K562 (cell line): ENCODE measurements at regions not wholly inside any gene's neighbourhood (a gene's known extent, or its start where the extent isn't known, plus 50 kb on each side); places are given as distances from the start of the nearest gene placed in this dataset.
A peak's percentile ranks its signal among the peaks of the same experiment; 100 is the strongest.

Experiments
- ATAC-seq: fragments of 200-7000 bp; cut with Tn5 transposase; 3 replicates; pipeline ENCODE4 v1.9.1; 2020; ENCODE audit warnings: moderate library complexity
- BruUV-seq: library from RNA; stranded (reverse); fragments of 400-500 nt; replicated peaks from 2 replicates; lab custom pipeline; 2021; lab: Mats Ljungman, UMichigan
- CTCF ChIA-PET: fragments of 300-600 bp; formaldehyde crosslinking; extraction: SDS; loops from one replicate; lab custom pipeline; 2021; ENCODE audit warnings: low intra/inter-chr PET ratio; lab: Yijun Ruan, JAX
- POLR2A ChIA-PET: fragments of 300-600, 350-650 bp; sonication (Branson Sonifier 250); formaldehyde crosslinking; extraction: SDS; loops from one replicate; lab custom pipeline; 2021; ENCODE audit warnings: antibody characterized with exemption, inconsistent platforms; lab: Yijun Ruan, JAX
- DNase-seq, 4 experiments: peaks; one replicate each; pipeline versions ENCODE4 v3.0.0 to v3.0.0-alpha.2; 2011 to 2018; ENCODE audit warnings: low spot score in 3 of 4, mixed read lengths in 3 of 4; ENCODE audit errors: extremely low read depth in 1 of 4
- FAIRE-seq: peaks from 2 replicates; lab custom pipeline; 2011; peaks lifted over from hg19 to GRCh38; lab: Jason Lieb, UNC
- H2AFZ ChIP-seq: 2 replicates; pipeline ENCODE4 v1.6.0; 2011; ENCODE audit warnings: low read depth, low read length, control low read depth, inconsistent platforms
- H3K27ac ChIP-seq: fragments of 200-600 bp; 3 replicates; pipeline ENCODE4 v1.8.0; 2011; ENCODE audit warnings: low read depth, mild to moderate bottlenecking, control low read depth, inconsistent platforms, low read length, moderate library complexity, mixed read lengths; ENCODE audit errors: extremely low read depth
- H3K27me3 ChIP-seq, 2 experiments: fragments of 300-600 bp in 1 of 2; 2 replicates in 1 of 2; 3 replicates in 1 of 2; pipeline versions ENCODE4 v1.6.0 to v1.8.0; 2011; ENCODE audit warnings: inconsistent platforms in 2 of 2, low read length in 2 of 2, mild to moderate bottlenecking in 1 of 2, mixed read lengths in 1 of 2, moderate library complexity in 1 of 2; ENCODE audit not compliant: control insufficient read depth in 2 of 2, insufficient read depth in 2 of 2
- H3K36me3 ChIP-seq: fragments of 300-600 bp; 3 replicates; pipeline ENCODE4 v1.8.0; 2011; ENCODE audit warnings: mild to moderate bottlenecking, low read length, inconsistent platforms; ENCODE audit not compliant: control insufficient read depth, insufficient read depth
- H3K4me1 ChIP-seq, 2 experiments: fragments of 200-600 bp in 1 of 2; replicated peaks in 1 of 2; 2 replicates in 1 of 2; 3 replicates in 1 of 2; pipeline versions ENCODE4 v1.5.1 to v1.8.0; 2011; ENCODE audit warnings: inconsistent platforms in 2 of 2, low read length in 2 of 2, mild to moderate bottlenecking in 1 of 2, mixed read lengths in 1 of 2, moderate library complexity in 1 of 2; ENCODE audit not compliant: control insufficient read depth in 2 of 2, insufficient read depth in 2 of 2
- H3K4me2 ChIP-seq: 2 replicates; pipeline ENCODE4 v1.6.1; 2011; ENCODE audit warnings: low read length, control low read depth, inconsistent platforms, mixed read lengths; ENCODE audit not compliant: insufficient read depth
- H3K4me3 ChIP-seq: fragments of 200-600 bp; sonication (generic), shearing (Covaris generic); 2 replicates; pipeline ENCODE4 v1.5.1; 2016; ENCODE audit warnings: control low read depth, inconsistent platforms
- H3K79me2 ChIP-seq: fragments of 200-600 bp; 3 replicates; pipeline ENCODE4 v1.8.0; 2011; ENCODE audit warnings: low read length, inconsistent platforms; ENCODE audit not compliant: control insufficient read depth, insufficient read depth
- H3K9ac ChIP-seq, 2 experiments: 2 replicates each; pipeline versions ENCODE4 v1.6.0 to v1.6.1; 2011; ENCODE audit warnings: low read depth in 2 of 2, low read length in 2 of 2, control low read depth in 1 of 2, inconsistent platforms in 1 of 2, mild to moderate bottlenecking in 1 of 2, mixed read lengths in 1 of 2; ENCODE audit not compliant: insufficient read depth in 1 of 2
- H3K9me1 ChIP-seq: one replicate; pipeline ENCODE4 v1.6.0; 2011; ENCODE audit warnings: inconsistent platforms, mild to moderate bottlenecking, low read length, moderate library complexity; ENCODE audit not compliant: control insufficient read depth, insufficient read depth
- H3K9me3 ChIP-seq: replicated peaks from 2 replicates; pipeline ENCODE4 v1.5.1; 2011; ENCODE audit warnings: low read depth, low read length, inconsistent platforms; ENCODE audit not compliant: control insufficient read depth, insufficient read depth
- H4K20me1 ChIP-seq: replicated peaks from 2 replicates; pipeline ENCODE4 v1.6.1; 2011; ENCODE audit warnings: low read length, inconsistent platforms, mixed read lengths; ENCODE audit not compliant: control insufficient read depth, insufficient read depth
- ATF3 ChIP-seq, 2 experiments: fragments of 450-650 bp in 1 of 2; sonication (generic) in 1 of 2; formaldehyde crosslinking in 1 of 2; IDR thresholded peaks in 1 of 2; conservative IDR thresholded peaks in 1 of 2; 2 replicates each; pipeline versions ENCODE4 v1.6.1 to v1.8.1; 2016 to 2023; ENCODE audit warnings: mild to moderate bottlenecking in 2 of 2, moderate library complexity in 2 of 2, inconsistent platforms in 1 of 2, missing genetic modification reagents in 1 of 2
- BRF2 ChIP-seq: IDR thresholded peaks from 3 replicates; pipeline ENCODE4 v1.6.1; 2011; ENCODE audit warnings: borderline replicate concordance, mild to moderate bottlenecking; ENCODE audit not compliant: insufficient read length, insufficient read depth
- PHB2 ChIP-seq: fragments of 450-650 bp; IDR thresholded peaks from 2 replicates; pipeline ENCODE4 v1.6.1; 2017; ENCODE audit warnings: low read depth
- RREB1 ChIP-seq: fragments of 250-450 bp; sonication (Bioruptor Pico); IDR thresholded peaks from 2 replicates; pipeline ENCODE4 v1.4.0; 2020
- SMARCC2 ChIP-seq: fragments of 450-650 bp; IDR thresholded peaks from 2 replicates; pipeline ENCODE4 v1.6.1; 2017; ENCODE audit warnings: antibody characterized with exemption, moderate library complexity, mild to moderate bottlenecking, low read depth
- ZNF354B ChIP-seq: fragments of 250-450 bp; sonication (Bioruptor Pico); IDR thresholded peaks from 2 replicates; pipeline ENCODE4 v1.4.0; 2020
- WGBS: fragments of 100-300 bp; shearing (Covaris generic); methylation state at CpG from one replicate; pipeline ENCODE4 v1.1.6; 2016; ENCODE audit warnings: low coverage, mixed read lengths; ENCODE audit not compliant: insufficient coverage; ENCODE audit errors: missing lambda C conversion rate; 5-methylcytosine and 5-hydroxymethylcytosine counted together
- in situ Hi-C: fragments of 300-500 bp; cut with MboI; formaldehyde crosslinking; loops from 4 replicates; pipeline ENCODE4 v1.15.0; 2018; ENCODE audit warnings: inconsistent platforms, mixed read lengths
- intact Hi-C: fragments of 100-400 bp; cut with micrococcal nuclease; formaldehyde crosslinking; loops from 2 replicates; pipeline ENCODE4 v1.14.2; 2022

- Histone ChIP-seq H3K27ac (peak overlapping the region; percentile 44; the same call in 1 of the 3 replicates), H3K9me1 (no peaks in the 10 kb centered on the region), H2AFZ (peak overlapping the region; percentile 66)
- POLR2A ChIA-PET: no interaction called here
- intact Hi-C loops: no loop called here
- TF ChIP-seq ATF3 (IDR thresholded peaks at IDR 0.05) (peak; percentile 45; the same call in 1 of the 2 replicates), ATF3 (CRISPR knock-in tag; conservative IDR thresholded peaks at IDR 0.05) (no peak), SMARCC2 (no peak), ZNF354B (CRISPR knock-in tag) (no peak)
- TF ChIP-seq, all 486 proteins: peak for 1
- no peak for DNase-seq
- no peak for FAIRE-seq
- in situ Hi-C loops: no loop called here
- Histone ChIP-seq H3K79me2 (no peaks in the 10 kb centered on the region), H3K4me3 (no peak overlapping the region), H3K4me1 (peaks cover 0 to 13% of the 10 kb centered on the region in 2 experiments; a peak in 3 of 5 replicates), H3K4me2 (no peak overlapping the region), H3K36me3 (no peaks in the 10 kb centered on the region), H3K9ac (no peak overlapping the region), H4K20me1 (no peaks in the 10 kb centered on the region), H3K9me3 (no peaks in the 10 kb centered on the region), H3K27me3 (no peaks in the 10 kb centered on the region)
- BruUV-seq: no TSS peak
- CTCF ChIA-PET: no interaction called here
- WGBS: 69% methylated on average over 11 of the region's 11 CpGs
- ATAC-seq: 0 out of 3 replicates have a peak, but pooled peaks have one; percentile 11
Measured at GRCh38 chr12:116332705-116333380, 55.4 kb upstream of the MED13L start.

GRCh38 chr12:116333402-116333801 lies 55.9 kb upstream of the MED13L start:
- Histone ChIP-seq H3K27ac (peak overlapping the region; percentile 44; the same call in 1 of the 3 replicates), H3K4me2 (no peak overlapping the region), H3K4me1 (peaks cover 0 to 13% of the 10 kb centered on the region in 2 experiments; a peak in 3 of 5 replicates), H3K9ac (no peak overlapping the region), H3K36me3 (no peaks in the 10 kb centered on the region), H3K9me1 (no peaks in the 10 kb centered on the region), H3K4me3 (no peak overlapping the region), H2AFZ (peak overlapping the region; percentile 66; the same call in 1 of the 2 replicates), H3K27me3 (no peaks in the 10 kb centered on the region), H3K79me2 (no peaks in the 10 kb centered on the region), H3K9me3 (no peaks in the 10 kb centered on the region), H4K20me1 (no peaks in the 10 kb centered on the region)
- in situ Hi-C loops: no loop called here
- intact Hi-C loops: no loop called here
- FAIRE-seq (no peak), ATAC-seq (no peak), DNase-seq (no peak)
- no peak for TF ChIP-seq RREB1 (CRISPR knock-in tag)
- no peak for TF ChIP-seq BRF2
- TF ChIP-seq PHB2: no peak
- ChIA-PET CTCF (no interaction called here), POLR2A (no interaction called here)
- 70% methylated on average over 5 of the region's 5 CpGs for WGBS
- no TSS peak for BruUV-seq
